ENCODE measurements at regions not wholly inside any gene's neighbourhood (a gene's known extent, or its start where the extent isn't known, plus 50 kb on each side); places are given as distances from the start of the nearest gene placed in this dataset.
"Not testable (repeated sequence)": the region's sequence is repeated elsewhere in the genome, so short reads cannot be mapped to it uniquely, and the experiment has no call there.

DNA sequence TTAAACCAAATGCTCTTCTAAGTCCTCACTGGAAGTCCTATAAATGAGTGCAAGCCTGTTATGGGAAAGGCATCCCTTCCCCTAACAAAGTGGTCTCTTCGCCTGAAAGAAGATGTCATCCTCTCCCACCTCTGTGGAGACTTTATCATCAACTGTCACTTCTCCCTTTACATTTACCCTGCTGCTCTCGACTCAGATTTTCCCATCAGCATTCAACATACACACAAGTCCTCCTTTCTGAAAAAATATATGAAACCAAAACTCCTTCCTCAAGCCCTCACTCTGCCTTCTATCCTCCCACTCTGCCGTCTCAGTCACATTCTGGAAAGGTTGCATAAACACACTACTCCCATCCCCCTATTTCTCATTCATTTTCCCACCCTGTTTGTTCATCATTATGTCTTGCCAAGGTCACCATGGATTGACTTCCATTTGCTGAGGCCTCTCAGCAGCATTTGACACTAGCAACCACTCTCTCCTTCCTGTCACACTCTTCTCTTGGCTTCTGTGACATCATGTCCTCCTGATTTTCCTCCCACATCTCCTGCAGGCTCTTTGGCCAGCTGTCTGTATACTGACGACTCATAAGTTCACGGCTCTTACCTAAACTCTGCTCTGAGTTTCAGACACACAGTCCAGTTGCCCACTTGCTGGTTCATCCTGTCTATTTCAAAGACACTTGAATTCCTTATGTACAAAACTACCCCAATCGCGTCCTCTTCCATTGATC is 70.3 kb upstream of the SMAD3 start:
- no peaks in the 10 kb centered on the region for H3K36me3 ChIP-seq (ENCODE audit: control insufficient read depth in 4 of 4, insufficient read depth in 4 of 4, low read length in 4 of 4)
- WGBS, 2 donors: 85 to 91% methylated on average over 7 of the region's 7 CpGs
- no peak for DNase-seq
- no peaks in the 10 kb centered on the region for H3K9me3 ChIP-seq (ENCODE audit: control insufficient read depth in 4 of 4, insufficient read depth in 3 of 4, low read length in 3 of 4)
- no peak overlapping the region for H3K9ac ChIP-seq (ENCODE audit: insufficient read depth in 1 of 2, low read length in 2 of 2)
- TF ChIP-seq, protein P1, sequence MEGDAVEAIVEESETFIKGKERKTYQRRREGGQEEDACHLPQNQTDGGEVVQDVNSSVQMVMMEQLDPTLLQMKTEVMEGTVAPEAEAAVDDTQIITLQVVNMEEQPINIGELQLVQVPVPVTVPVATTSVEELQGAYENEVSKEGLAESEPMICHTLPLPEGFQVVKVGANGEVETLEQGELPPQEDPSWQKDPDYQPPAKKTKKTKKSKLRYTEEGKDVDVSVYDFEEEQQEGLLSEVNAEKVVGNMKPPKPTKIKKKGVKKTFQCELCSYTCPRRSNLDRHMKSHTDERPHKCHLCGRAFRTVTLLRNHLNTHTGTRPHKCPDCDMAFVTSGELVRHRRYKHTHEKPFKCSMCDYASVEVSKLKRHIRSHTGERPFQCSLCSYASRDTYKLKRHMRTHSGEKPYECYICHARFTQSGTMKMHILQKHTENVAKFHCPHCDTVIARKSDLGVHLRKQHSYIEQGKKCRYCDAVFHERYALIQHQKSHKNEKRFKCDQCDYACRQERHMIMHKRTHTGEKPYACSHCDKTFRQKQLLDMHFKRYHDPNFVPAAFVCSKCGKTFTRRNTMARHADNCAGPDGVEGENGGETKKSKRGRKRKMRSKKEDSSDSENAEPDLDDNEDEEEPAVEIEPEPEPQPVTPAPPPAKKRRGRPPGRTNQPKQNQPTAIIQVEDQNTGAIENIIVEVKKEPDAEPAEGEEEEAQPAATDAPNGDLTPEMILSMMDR (IDR thresholded peaks at IDR 0.05; ENCODE audit: control extremely low read depth, extremely low read depth): no peak
- H3K4me3 ChIP-seq: no peak overlapping the region
- no peak overlapping the region for H3K27ac ChIP-seq (ENCODE audit: low read depth in 1 of 2, low read length in 1 of 2)
- no peaks in the 10 kb centered on the region for H3K27me3 ChIP-seq (ENCODE audit: control insufficient read depth in 3 of 3, insufficient read depth in 3 of 3, low read length in 2 of 3)
- peaks cover 0 to 3% (median 0%) of the 10 kb centered on the region in 5 donors for H3K4me1 ChIP-seq (ENCODE audit: control insufficient read depth in 5 of 5, insufficient read depth in 5 of 5, low read length in 5 of 5)
- ATAC-seq (ENCODE audit: insufficient read depth, low FRiP score): no peak

DNA sequence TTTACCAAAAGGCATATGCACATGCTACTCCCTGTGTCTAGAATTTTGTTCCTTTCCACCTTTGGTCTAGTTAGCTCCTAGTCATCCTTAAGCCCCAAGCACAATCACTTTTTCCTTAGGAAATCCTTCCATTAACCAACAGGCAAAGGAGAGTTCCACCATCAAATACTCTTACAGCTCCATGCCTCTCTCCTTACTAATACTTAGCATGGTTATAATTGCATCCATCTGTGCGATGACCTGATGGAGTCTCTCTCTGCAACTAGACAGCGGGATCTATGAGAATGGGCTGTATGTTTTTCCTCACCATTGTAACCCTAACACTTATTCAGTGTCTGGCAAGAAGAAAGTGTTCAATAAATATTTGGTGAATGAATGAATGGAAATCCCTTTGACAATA is 69.3 kb upstream of the SMAD3 start:
- TF ChIP-seq, protein P1 (IDR thresholded peaks at IDR 0.05; ENCODE audit: control extremely low read depth, extremely low read depth): no peak
- Histone ChIP-seq H3K9me3 (ENCODE audit: control insufficient read depth in 4 of 4, insufficient read depth in 3 of 4, low read length in 3 of 4) (no peaks in the 10 kb centered on the region), H3K4me3 (no peak overlapping the region), H3K4me1 (ENCODE audit: control insufficient read depth in 5 of 5, insufficient read depth in 5 of 5, low read length in 5 of 5) (peaks cover 0 to 3% (median 0%) of the 10 kb centered on the region in 5 donors), H3K27ac (ENCODE audit: low read depth in 1 of 2, low read length in 1 of 2) (no peak overlapping the region), H3K36me3 (ENCODE audit: control insufficient read depth in 4 of 4, insufficient read depth in 4 of 4, low read length in 4 of 4) (no peaks in the 10 kb centered on the region), H3K9ac (ENCODE audit: insufficient read depth in 1 of 2, low read length in 2 of 2) (no peak overlapping the region), H3K27me3 (ENCODE audit: control insufficient read depth in 3 of 3, insufficient read depth in 3 of 3, low read length in 2 of 3) (no peaks in the 10 kb centered on the region)
- no peak for ATAC-seq (ENCODE audit: insufficient read depth, low FRiP score)
- DNase-seq: no peak
- 98% methylated on average over 2 of the region's 2 CpGs for WGBS, 2 donors

DNA sequence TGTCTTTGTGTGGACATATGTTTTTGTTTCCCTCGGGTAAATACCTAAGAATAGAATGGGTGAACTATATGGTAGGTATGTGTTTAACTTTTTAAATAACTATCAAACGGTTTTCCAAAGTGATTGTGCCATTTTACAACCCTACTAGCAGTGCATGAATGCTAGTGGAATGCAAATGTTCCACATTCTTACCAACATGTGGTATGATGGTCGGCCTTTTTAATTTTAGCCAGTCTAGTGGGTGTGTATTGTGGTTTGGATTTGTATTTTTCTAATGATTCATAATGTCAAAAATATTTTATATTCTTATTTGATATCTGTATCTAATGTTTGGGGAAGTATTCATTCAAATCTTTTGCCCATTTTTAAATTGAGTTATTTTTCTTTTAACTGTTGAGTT is 68.2 kb upstream of the SMAD3 start:
- no peak for DNase-seq
- H3K9ac ChIP-seq (ENCODE audit: insufficient read depth in 1 of 2, low read length in 2 of 2): no peak overlapping the region
- H3K27me3 ChIP-seq (ENCODE audit: control insufficient read depth in 3 of 3, insufficient read depth in 3 of 3, low read length in 2 of 3): no peaks in the 10 kb centered on the region
- H3K4me3 ChIP-seq: no peak overlapping the region
- no peaks in the 10 kb centered on the region for H3K36me3 ChIP-seq (ENCODE audit: control insufficient read depth in 4 of 4, insufficient read depth in 4 of 4, low read length in 4 of 4)
- TF ChIP-seq, protein P1 (IDR thresholded peaks at IDR 0.05; ENCODE audit: control extremely low read depth, extremely low read depth): no peak
- H3K4me1 ChIP-seq (ENCODE audit: control insufficient read depth in 5 of 5, insufficient read depth in 5 of 5, low read length in 5 of 5): peaks cover 0 to 3% (median 0%) of the 10 kb centered on the region in 5 donors
- no peaks in the 10 kb centered on the region for H3K9me3 ChIP-seq (ENCODE audit: control insufficient read depth in 4 of 4, insufficient read depth in 3 of 4, low read length in 3 of 4)
- H3K27ac ChIP-seq (ENCODE audit: low read depth in 1 of 2, low read length in 1 of 2): no peak overlapping the region
- ATAC-seq (ENCODE audit: insufficient read depth, low FRiP score): no peak
- WGBS, 2 donors: 74 to 90% methylated on average over 3 of the region's 3 CpGs

DNA sequence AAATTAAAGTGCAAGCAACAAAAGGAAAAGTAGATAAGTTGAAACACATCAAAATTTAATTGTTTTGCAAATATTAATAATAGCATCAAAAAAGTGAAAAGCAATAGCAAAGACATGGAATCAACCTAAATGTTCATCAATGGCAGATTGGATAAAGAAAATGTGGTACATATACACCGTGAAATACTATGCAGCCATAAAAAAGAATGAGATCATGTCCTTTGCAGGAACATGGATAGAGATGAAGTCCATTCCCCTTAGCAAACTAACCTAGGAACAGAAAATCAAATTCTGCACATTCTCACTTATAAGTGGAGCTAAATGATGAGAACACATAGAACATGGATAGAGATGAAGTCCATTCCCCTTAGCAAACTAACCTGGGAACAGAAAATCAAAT is 67.2 kb upstream of the SMAD3 start:
- not testable (repeated sequence) for H3K36me3 ChIP-seq (ENCODE audit: control insufficient read depth in 4 of 4, insufficient read depth in 4 of 4, low read length in 4 of 4); ATAC-seq (ENCODE audit: insufficient read depth, low FRiP score); H3K9me3 ChIP-seq (ENCODE audit: control insufficient read depth in 4 of 4, insufficient read depth in 3 of 4, low read length in 3 of 4); H3K27me3 ChIP-seq (ENCODE audit: control insufficient read depth in 3 of 3, insufficient read depth in 3 of 3, low read length in 2 of 3); H3K27ac ChIP-seq (ENCODE audit: low read depth in 1 of 2, low read length in 1 of 2); H3K4me3 ChIP-seq; DNase-seq; H3K4me1 ChIP-seq (ENCODE audit: control insufficient read depth in 5 of 5, insufficient read depth in 5 of 5, low read length in 5 of 5); H3K9ac ChIP-seq (ENCODE audit: insufficient read depth in 1 of 2, low read length in 2 of 2)
- WGBS, 2 donors: 100% methylated on average over 1 of the region's 1 CpG
